Prostate gland (tissue), 2 donors: ENCODE measurements at regions not wholly inside any gene's neighbourhood (a gene's known extent, or its start where the extent isn't known, plus 50 kb on each side); places are given as distances from the start of the nearest gene placed in this dataset.

ENCODE experiments used
- POLR2A ChIP-seq: fragments of 450-650 bp; IDR thresholded peaks from one replicate; pipeline ENCODE4 v1.6.1; 2016; ENCODE audit warnings: antibody characterized with exemption, mild to moderate bottlenecking
- POLR2AphosphoS5 ChIP-seq: sonication (generic); formaldehyde crosslinking; IDR thresholded peaks from one replicate; pipeline ENCODE4 v1.6.1; 2017; ENCODE audit warnings: antibody characterized with exemption
- TF ChIP-seq, protein P1 (sequence below), 4 experiments: fragments of 200-600 bp in 2 of 4; fragments of 450-650 bp in 2 of 4; sonication (generic) in 2 of 4; IDR thresholded peaks; 1 replicate in 3 of 4; 2 replicates in 1 of 4; pipeline ENCODE4 v1.5.1; 2016 to 2019; ENCODE audit warnings: antibody characterized with exemption in 4 of 4, mild to moderate bottlenecking in 2 of 4, moderate library complexity in 2 of 4

DNA sequence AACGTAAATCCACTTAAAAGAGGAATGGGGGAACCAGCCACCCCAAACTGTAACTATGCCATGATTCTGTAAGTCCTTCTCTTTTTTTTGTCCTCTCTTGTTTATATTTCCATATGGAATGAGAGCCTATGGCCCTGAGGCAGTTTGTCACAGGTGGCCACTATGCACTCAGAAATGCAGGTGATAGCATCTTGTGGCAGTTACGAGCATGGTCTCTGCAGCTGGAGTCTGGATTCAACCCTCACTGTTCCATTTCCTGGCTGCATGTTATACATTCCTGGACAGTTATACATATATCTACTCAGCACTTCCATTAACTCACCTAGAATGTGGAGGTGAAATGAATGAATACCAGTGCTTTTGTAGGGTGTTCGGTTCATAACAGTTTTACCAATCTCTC is 291.5 kb upstream of the FANCL start:
- TF ChIP-seq, protein P1, sequence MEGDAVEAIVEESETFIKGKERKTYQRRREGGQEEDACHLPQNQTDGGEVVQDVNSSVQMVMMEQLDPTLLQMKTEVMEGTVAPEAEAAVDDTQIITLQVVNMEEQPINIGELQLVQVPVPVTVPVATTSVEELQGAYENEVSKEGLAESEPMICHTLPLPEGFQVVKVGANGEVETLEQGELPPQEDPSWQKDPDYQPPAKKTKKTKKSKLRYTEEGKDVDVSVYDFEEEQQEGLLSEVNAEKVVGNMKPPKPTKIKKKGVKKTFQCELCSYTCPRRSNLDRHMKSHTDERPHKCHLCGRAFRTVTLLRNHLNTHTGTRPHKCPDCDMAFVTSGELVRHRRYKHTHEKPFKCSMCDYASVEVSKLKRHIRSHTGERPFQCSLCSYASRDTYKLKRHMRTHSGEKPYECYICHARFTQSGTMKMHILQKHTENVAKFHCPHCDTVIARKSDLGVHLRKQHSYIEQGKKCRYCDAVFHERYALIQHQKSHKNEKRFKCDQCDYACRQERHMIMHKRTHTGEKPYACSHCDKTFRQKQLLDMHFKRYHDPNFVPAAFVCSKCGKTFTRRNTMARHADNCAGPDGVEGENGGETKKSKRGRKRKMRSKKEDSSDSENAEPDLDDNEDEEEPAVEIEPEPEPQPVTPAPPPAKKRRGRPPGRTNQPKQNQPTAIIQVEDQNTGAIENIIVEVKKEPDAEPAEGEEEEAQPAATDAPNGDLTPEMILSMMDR (IDR thresholded peaks at IDR 0.05): no peak
- TF ChIP-seq POLR2A: no peak
- no peak for TF ChIP-seq POLR2AphosphoS5
